Prostate gland (tissue), 2 donors: ENCODE measurements at regions not wholly inside any gene's neighbourhood (a gene's known extent, or its start where the extent isn't known, plus 50 kb on each side); places are given as distances from the start of the nearest gene placed in this dataset.

Source experiments
- DNase-seq: peaks from one replicate; pipeline ENCODE4 v3.0.0-alpha.2; 2019; ENCODE audit warnings: low spot score
- H3K27ac ChIP-seq, 2 donors: fragments of 200-600 bp; sonication (generic); 2 replicates each; pipeline ENCODE4 v1.5.1; 2017 to 2019
- H3K27me3 ChIP-seq: fragments of 200-600 bp; sonication (generic); replicated peaks from 2 replicates; pipeline ENCODE4 v1.5.1; 2019; ENCODE audit not compliant: insufficient read depth
- H3K36me3 ChIP-seq, 2 donors: fragments of 200-600 bp; sonication (generic); 1 replicate in 1 of 2; 2 replicates in 1 of 2; pipeline versions ENCODE4 v1.5.1 to v1.8.1; 2017 to 2019
- H3K4me1 ChIP-seq: fragments of 200-600 bp; sonication (generic); replicated peaks from 2 replicates; pipeline ENCODE4 v1.5.1; 2019
- H3K4me3 ChIP-seq, 2 donors: fragments of 200-600 bp; sonication (generic); 2 replicates each; pipeline ENCODE4 v1.5.1; 2017 to 2019
- H3K9me3 ChIP-seq: fragments of 200-600 bp; sonication (generic); 2 replicates; pipeline ENCODE4 v1.5.1; 2017
- CTCF ChIP-seq, 4 experiments: fragments of 200-600 bp in 2 of 4; fragments of 450-650 bp in 2 of 4; sonication (generic) in 2 of 4; IDR thresholded peaks; 1 replicate in 3 of 4; 2 replicates in 1 of 4; pipeline ENCODE4 v1.5.1; 2016 to 2019; ENCODE audit warnings: antibody characterized with exemption in 4 of 4, mild to moderate bottlenecking in 2 of 4, moderate library complexity in 2 of 4
- POLR2A ChIP-seq: fragments of 450-650 bp; IDR thresholded peaks from one replicate; pipeline ENCODE4 v1.6.1; 2016; ENCODE audit warnings: antibody characterized with exemption, mild to moderate bottlenecking
- POLR2AphosphoS5 ChIP-seq: sonication (generic); formaldehyde crosslinking; IDR thresholded peaks from one replicate; pipeline ENCODE4 v1.6.1; 2017; ENCODE audit warnings: antibody characterized with exemption
- WGBS: methylation state at CpG from one replicate; pipeline ENCODE4 v1.1.5; 2018; 5-methylcytosine and 5-hydroxymethylcytosine counted together
- intact Hi-C: fragments of 100-400 bp; cut with DNase I; formaldehyde crosslinking; loops from one replicate; pipeline ENCODE4 v1.14.2; 2022

GRCh38 chr9:109557481-109557880, 59.4 kb upstream of the PTPN3 start:
- TF ChIP-seq POLR2AphosphoS5, result no peak
- no peak for TF ChIP-seq POLR2A
- no peak for TF ChIP-seq CTCF (IDR thresholded peaks at IDR 0.05)
- H3K4me1 ChIP-seq, result no peaks in the 10 kb centered on the region
- no peak overlapping the region for H3K4me3 ChIP-seq
- 60% methylated on average over 6 of the region's 6 CpGs for WGBS
- H3K27me3 ChIP-seq, result no peaks in the 10 kb centered on the region
- no peak for DNase-seq
- no peaks in the 10 kb centered on the region for H3K36me3 ChIP-seq
- H3K27ac ChIP-seq, result no peak overlapping the region
- H3K9me3 ChIP-seq, result no peaks in the 10 kb centered on the region
- intact Hi-C loops, result no loop called here

- Histone ChIP-seq H3K27me3 (no peaks in the 10 kb centered on the region), H3K9me3 (no peaks in the 10 kb centered on the region), H3K4me1 (no peaks in the 10 kb centered on the region), H3K36me3 (no peaks in the 10 kb centered on the region), H3K27ac (no peak overlapping the region), H3K4me3 (no peak overlapping the region)
- WGBS, result 79% methylated on average over 5 of the region's 5 CpGs
- no peak for TF ChIP-seq POLR2A
- no peak for TF ChIP-seq POLR2AphosphoS5
- TF ChIP-seq CTCF (IDR thresholded peaks at IDR 0.05), result no peak
- intact Hi-C loops, result no loop called here
- no peak for DNase-seq
Measured at GRCh38 chr9:109558718-109559151, 60.6 kb upstream of the PTPN3 start.

- Histone ChIP-seq H3K4me3 (no peak overlapping the region), H3K9me3 (no peaks in the 10 kb centered on the region), H3K36me3 (no peaks in the 10 kb centered on the region), H3K27ac (no peak overlapping the region), H3K4me1 (no peaks in the 10 kb centered on the region), H3K27me3 (no peaks in the 10 kb centered on the region)
- DNase-seq, result no peak
- TF ChIP-seq CTCF (IDR thresholded peaks at IDR 0.05), result no peak
- TF ChIP-seq POLR2A, result no peak
- no peak for TF ChIP-seq POLR2AphosphoS5
- intact Hi-C loops, result no loop called here
- WGBS, result 73% methylated on average over 9 of the region's 9 CpGs
Measured at GRCh38 chr9:109560470-109561132, 62.5 kb upstream of the PTPN3 start.

- no peaks in the 10 kb centered on the region for H3K27me3 ChIP-seq
- H3K4me1 ChIP-seq, result no peaks in the 10 kb centered on the region
- intact Hi-C loops, result no loop called here
- no peak overlapping the region for H3K27ac ChIP-seq
- DNase-seq, result no peak
- no peaks in the 10 kb centered on the region for H3K36me3 ChIP-seq
- H3K9me3 ChIP-seq, result no peaks in the 10 kb centered on the region
- no peak for TF ChIP-seq POLR2AphosphoS5
- no peak for TF ChIP-seq POLR2A
- TF ChIP-seq CTCF (IDR thresholded peaks at IDR 0.05), result no peak
- H3K4me3 ChIP-seq, result no peak overlapping the region
- 73% methylated on average over 4 of the region's 4 CpGs for WGBS
Measured at GRCh38 chr9:109561137-109561536, 63.0 kb upstream of the PTPN3 start.

GRCh38 chr9:109568089-109568488, 70.0 kb upstream of the PTPN3 start:
- Histone ChIP-seq H3K4me1 (no peaks in the 10 kb centered on the region), H3K9me3 (no peaks in the 10 kb centered on the region), H3K27me3 (no peaks in the 10 kb centered on the region), H3K27ac (no peak overlapping the region), H3K36me3 (no peaks in the 10 kb centered on the region), H3K4me3 (no peak overlapping the region)
- no peak for TF ChIP-seq POLR2A
- no peak for TF ChIP-seq POLR2AphosphoS5
- TF ChIP-seq CTCF (IDR thresholded peaks at IDR 0.05), result no peak
- DNase-seq, result no peak
- intact Hi-C loops, result no loop called here
- 83% methylated on average over 2 of the region's 2 CpGs for WGBS
